Esophagus muscularis mucosa (tissue), 4 donors: ENCODE measurements at regions not wholly inside any gene's neighbourhood (a gene's known extent, or its start where the extent isn't known, plus 50 kb on each side); places are given as distances from the start of the nearest gene placed in this dataset.

Source experiments
- DNase-seq: peaks from one replicate; pipeline ENCODE4 v3.0.0-alpha.2; 2017; ENCODE audit errors: extremely low spot score
- H3K27ac ChIP-seq, 4 donors: fragments of 200-600 bp; sonication (generic); replicated peaks in 1 of 4; 1 replicate in 3 of 4; 2 replicates in 1 of 4; pipeline ENCODE4 v1.5.1; 2016 to 2019; ENCODE audit warnings: mild to moderate bottlenecking in 1 of 4
- H3K27me3 ChIP-seq, 4 donors: fragments of 200-600 bp; sonication (generic); one replicate each; pipeline versions ENCODE4 v1.5.1 to v1.6.0; 2016 to 2019
- H3K36me3 ChIP-seq, 4 donors: fragments of 200-600 bp; sonication (generic); one replicate each; pipeline ENCODE4 v1.5.1; 2016 to 2019
- H3K4me1 ChIP-seq, 4 donors: fragments of 200-600 bp; sonication (generic); one replicate each; pipeline ENCODE4 v1.5.1; 2016 to 2019
- H3K4me3 ChIP-seq, 4 donors: fragments of 200-600 bp; sonication (generic); 1 replicate in 2 of 4; 2 replicates in 2 of 4; pipeline ENCODE4 v1.5.1; 2016 to 2019; ENCODE audit warnings: mild to moderate bottlenecking in 4 of 4, moderate library complexity in 1 of 4
- H3K9me3 ChIP-seq, 4 donors: fragments of 200-600 bp; sonication (generic); 1 replicate in 3 of 4; 2 replicates in 1 of 4; pipeline ENCODE4 v1.5.1; 2016 to 2019
- EP300 ChIP-seq: sonication (generic); formaldehyde crosslinking; IDR thresholded peaks from one replicate; pipeline ENCODE4 v1.6.1; 2017; ENCODE audit warnings: antibody characterized with exemption
- POLR2A ChIP-seq: fragments of 450-650 bp; IDR thresholded peaks from one replicate; pipeline ENCODE4 v1.6.1; 2017; ENCODE audit warnings: antibody characterized with exemption, moderate library complexity, mild to moderate bottlenecking, low read depth
- POLR2AphosphoS5 ChIP-seq, 2 donors: sonication (generic); formaldehyde crosslinking; IDR thresholded peaks; one replicate each; pipeline ENCODE4 v1.6.1; 2017; ENCODE audit warnings: antibody characterized with exemption in 2 of 2
- WGBS: methylation state at CpG from one replicate; pipeline ENCODE4 v1.1.5; 2018; 5-methylcytosine and 5-hydroxymethylcytosine counted together
- intact Hi-C: fragments of 100-400 bp; cut with DNase I; formaldehyde crosslinking; loops from one replicate; pipeline ENCODE4 v1.15.1; 2023
- TF ChIP-seq, protein P1 (sequence below), 3 experiments: fragments of 200-600 bp in 2 of 3; fragments of 450-650 bp in 1 of 3; sonication (generic) in 2 of 3; IDR thresholded peaks; one replicate each; pipeline ENCODE4 v1.5.1; 2017 to 2019; ENCODE audit warnings: antibody characterized with exemption in 3 of 3, mild to moderate bottlenecking in 2 of 3, moderate library complexity in 1 of 3

DNA sequence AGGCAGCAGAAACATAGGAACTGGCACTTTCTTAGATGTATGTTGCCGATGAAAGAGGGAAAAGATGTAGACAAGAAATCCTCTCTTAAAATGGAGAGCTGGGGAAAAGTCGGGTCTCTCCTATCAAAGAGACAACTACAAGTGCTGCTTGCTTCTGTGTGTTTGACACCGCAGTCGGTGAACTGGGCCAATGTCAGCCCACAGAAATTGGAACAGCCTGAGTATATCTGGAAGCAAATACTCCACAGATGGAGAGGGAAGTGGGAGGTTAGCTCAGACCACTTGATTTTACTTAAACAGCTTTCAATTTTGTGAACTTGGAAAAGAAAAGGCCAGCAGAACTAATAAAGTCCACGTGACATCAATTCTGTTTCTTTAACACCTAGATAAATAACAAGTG, 230.9 kb upstream of the FAT1 start:
- no peak for DNase-seq
- H3K27ac ChIP-seq: no peak overlapping the region
- intact Hi-C loops: no loop called here
- no peaks in the 10 kb centered on the region for H3K4me1 ChIP-seq
- H3K4me3 ChIP-seq: no peak overlapping the region
- TF ChIP-seq EP300: no peak
- TF ChIP-seq POLR2AphosphoS5 (IDR thresholded peaks at IDR 0.05): no peak
- TF ChIP-seq, protein P1, sequence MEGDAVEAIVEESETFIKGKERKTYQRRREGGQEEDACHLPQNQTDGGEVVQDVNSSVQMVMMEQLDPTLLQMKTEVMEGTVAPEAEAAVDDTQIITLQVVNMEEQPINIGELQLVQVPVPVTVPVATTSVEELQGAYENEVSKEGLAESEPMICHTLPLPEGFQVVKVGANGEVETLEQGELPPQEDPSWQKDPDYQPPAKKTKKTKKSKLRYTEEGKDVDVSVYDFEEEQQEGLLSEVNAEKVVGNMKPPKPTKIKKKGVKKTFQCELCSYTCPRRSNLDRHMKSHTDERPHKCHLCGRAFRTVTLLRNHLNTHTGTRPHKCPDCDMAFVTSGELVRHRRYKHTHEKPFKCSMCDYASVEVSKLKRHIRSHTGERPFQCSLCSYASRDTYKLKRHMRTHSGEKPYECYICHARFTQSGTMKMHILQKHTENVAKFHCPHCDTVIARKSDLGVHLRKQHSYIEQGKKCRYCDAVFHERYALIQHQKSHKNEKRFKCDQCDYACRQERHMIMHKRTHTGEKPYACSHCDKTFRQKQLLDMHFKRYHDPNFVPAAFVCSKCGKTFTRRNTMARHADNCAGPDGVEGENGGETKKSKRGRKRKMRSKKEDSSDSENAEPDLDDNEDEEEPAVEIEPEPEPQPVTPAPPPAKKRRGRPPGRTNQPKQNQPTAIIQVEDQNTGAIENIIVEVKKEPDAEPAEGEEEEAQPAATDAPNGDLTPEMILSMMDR (IDR thresholded peaks at IDR 0.05): no peak
- TF ChIP-seq POLR2A: no peak
- no peaks in the 10 kb centered on the region for H3K9me3 ChIP-seq
- H3K27me3 ChIP-seq: no peaks in the 10 kb centered on the region
- 78% methylated on average over 5 of the region's 5 CpGs for WGBS
- H3K36me3 ChIP-seq: no peaks in the 10 kb centered on the region

DNA sequence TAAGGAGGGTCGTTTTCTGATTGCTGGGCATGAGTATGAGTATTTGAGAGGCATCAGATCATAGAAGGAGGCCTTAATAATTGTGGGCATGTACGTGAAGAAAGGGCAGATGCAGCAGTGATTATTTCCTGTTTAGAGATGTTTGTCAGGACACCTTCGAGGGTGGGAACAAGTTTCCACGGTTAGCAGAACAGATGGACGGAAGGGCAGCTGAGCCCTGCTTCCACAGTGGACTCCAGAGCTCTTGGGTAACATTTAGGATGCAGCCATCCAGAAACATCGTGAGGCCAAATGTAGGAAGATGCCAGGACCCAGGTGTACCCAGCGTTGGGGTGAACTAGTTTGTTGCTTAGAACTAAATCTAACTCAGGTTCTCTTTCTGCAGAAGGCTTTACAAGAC, 231.3 kb upstream of the FAT1 start:
- TF ChIP-seq, protein P1 (IDR thresholded peaks at IDR 0.05): no peak
- TF ChIP-seq EP300: no peak
- TF ChIP-seq POLR2A: no peak
- TF ChIP-seq POLR2AphosphoS5 (IDR thresholded peaks at IDR 0.05): no peak
- 87% methylated on average over 7 of the region's 7 CpGs for WGBS
- intact Hi-C loops: no loop called here
- no peak for DNase-seq
- Histone ChIP-seq H3K4me3 (no peak overlapping the region), H3K27ac (no peak overlapping the region), H3K36me3 (no peaks in the 10 kb centered on the region), H3K4me1 (no peaks in the 10 kb centered on the region), H3K9me3 (no peaks in the 10 kb centered on the region), H3K27me3 (no peaks in the 10 kb centered on the region)

DNA sequence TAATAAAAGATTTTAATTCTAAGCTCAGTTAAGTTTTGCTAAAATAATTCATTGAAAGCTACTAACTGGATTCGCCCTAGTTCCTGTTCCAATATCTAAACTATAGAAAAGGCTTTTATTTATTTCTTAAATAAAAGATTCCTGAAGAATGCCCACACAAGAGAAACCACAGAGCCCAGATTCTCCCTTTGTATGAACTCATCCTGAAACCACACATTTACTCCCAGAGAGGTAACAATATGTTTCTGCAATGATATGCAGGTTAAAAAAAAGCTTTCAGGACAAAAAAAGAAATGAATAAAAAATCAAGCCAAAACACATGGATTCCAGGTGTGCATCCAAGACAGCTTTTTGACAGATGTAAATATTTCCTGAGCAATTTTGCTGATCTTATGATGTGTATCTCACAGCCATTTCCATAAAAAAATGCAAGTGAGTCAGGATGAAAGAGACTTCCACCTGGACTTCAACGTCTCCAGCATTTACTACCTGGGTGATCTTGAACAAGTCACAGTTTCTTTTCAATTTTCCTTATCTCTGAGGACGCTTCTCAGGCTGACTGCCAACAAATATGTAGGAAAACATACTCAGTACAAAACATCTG, 234.4 kb upstream of the FAT1 start:
- 78% methylated on average over 3 of the region's 3 CpGs for WGBS
- DNase-seq: no peak
- Histone ChIP-seq H3K4me3 (no peak overlapping the region), H3K4me1 (no peaks in the 10 kb centered on the region), H3K27me3 (no peaks in the 10 kb centered on the region), H3K9me3 (no peaks in the 10 kb centered on the region), H3K27ac (no peak overlapping the region), H3K36me3 (no peaks in the 10 kb centered on the region)
- TF ChIP-seq POLR2A (no peak), POLR2AphosphoS5 (IDR thresholded peaks at IDR 0.05) (no peak), EP300 (no peak)
- TF ChIP-seq, protein P1 (IDR thresholded peaks at IDR 0.05): no peak
- intact Hi-C loops: no loop called here

DNA sequence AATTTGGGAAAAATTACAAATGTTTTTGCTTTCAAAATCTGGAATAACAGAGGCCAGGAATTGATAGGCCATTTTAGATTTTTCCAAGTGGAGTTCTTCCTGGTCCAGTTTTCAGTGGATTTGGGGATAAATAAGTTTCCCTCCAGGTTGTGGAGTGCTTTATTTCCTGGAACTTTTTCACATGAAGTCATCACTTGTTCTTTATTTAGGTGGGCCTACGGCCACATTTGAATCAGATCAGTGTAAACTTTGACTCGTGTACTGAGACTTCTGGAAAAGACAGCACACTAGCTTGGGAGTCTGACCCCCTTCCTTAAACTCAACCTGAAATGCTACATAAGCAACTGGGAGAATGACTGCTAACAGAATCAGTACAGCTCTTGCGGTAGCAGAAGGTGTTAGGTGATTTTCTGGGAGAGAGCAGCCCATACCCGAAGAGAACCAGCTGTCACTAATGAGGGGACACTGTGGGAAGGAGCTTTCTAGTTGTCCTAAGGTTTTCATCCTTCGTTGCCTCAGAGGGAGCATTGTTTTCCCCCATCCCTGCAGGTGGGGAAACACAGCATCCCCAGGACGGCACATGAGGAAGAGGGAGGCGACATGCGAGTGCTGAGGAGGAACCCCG, 235.2 kb upstream of the FAT1 start:
- DNase-seq: no peak
- WGBS: 53% methylated on average over 9 of the region's 9 CpGs
- H3K4me1 ChIP-seq: no peaks in the 10 kb centered on the region
- no peaks in the 10 kb centered on the region for H3K9me3 ChIP-seq
- intact Hi-C loops: no loop called here
- no peak for TF ChIP-seq POLR2A
- no peak overlapping the region for H3K4me3 ChIP-seq
- H3K27me3 ChIP-seq: no peaks in the 10 kb centered on the region
- H3K27ac ChIP-seq: no peak overlapping the region
- H3K36me3 ChIP-seq: no peaks in the 10 kb centered on the region

DNA sequence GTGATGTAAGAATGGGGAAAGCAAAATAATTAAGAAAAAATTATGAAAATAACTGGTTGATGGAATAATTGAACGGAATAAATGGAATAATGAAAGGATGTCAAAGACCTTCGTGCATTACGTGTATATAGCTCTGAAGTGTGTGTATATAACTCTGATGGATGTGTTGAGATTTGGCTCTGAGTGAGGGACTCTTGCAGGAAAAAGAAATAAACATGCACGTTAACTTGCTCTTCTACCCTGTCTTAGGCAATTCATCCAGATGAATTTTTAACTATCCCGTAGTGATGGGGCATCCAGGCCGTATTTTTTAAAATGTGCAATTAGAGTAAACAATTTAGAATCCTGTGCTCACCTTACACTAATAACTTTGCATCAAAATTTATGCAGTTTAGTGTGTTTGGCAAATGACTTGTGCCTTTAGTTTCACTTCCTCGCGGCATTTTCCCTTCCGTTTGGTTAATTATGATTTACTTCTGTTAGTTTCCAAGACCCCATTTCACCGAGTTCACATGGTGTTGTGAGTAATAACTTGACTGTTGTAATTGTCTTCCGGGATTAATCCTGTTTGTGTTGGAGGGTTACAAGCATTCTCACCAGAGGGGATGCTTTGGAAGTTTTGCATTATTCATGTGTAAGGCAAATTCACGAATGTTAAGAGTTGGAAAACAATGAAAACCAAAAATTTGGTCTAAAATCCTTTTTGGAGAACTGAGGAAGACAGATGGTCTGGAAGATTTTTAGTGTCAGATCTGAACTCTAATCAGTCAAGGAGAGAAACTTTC, 256.5 kb upstream of the FAT1 start:
- Histone ChIP-seq H3K4me3 (peak overlapping the region in 3 of 4 donors; percentile 4 to 29 (median 9)), H3K36me3 (no peaks in the 10 kb centered on the region), H3K27ac (no peak overlapping the region), H3K9me3 (no peaks in the 10 kb centered on the region), H3K4me1 (peaks cover 0 to 13% (median 2%) of the 10 kb centered on the region in 4 donors), H3K27me3 (no peaks in the 10 kb centered on the region)
- intact Hi-C loops: no loop called here
- DNase-seq: no peak
- WGBS: 28% methylated on average over 12 of the region's 12 CpGs
- no peak for TF ChIP-seq POLR2AphosphoS5 (IDR thresholded peaks at IDR 0.05)
- TF ChIP-seq, protein P1 (IDR thresholded peaks at IDR 0.05): no peak
- TF ChIP-seq EP300: no peak
- TF ChIP-seq POLR2A: no peak
